HG02885 (cell line): ENCODE measurements at regions not wholly inside any gene's neighbourhood (a gene's known extent, or its start where the extent isn't known, plus 50 kb on each side); places are given as distances from the start of the nearest gene placed in this dataset.
"Not testable (repeated sequence)": the region's sequence is repeated elsewhere in the genome, so short reads cannot be mapped to it uniquely, and the experiment has no call there.

ENCODE experiments used
- ATAC-seq: cut with Tn5 transposase; IDR thresholded peaks from one replicate; pipeline ENCODE4 v1.9.1; 2021; ENCODE audit warnings: mild to moderate bottlenecking; ENCODE audit not compliant: unreplicated experiment, poor library complexity

- ATAC-seq: no peak
Observed at GRCh38 chr6:920512-920911, 227.6 kb upstream of the EXOC2 start.

- no peak for ATAC-seq
Observed at GRCh38 chr6:919500-919899, 226.6 kb upstream of the EXOC2 start.

- no peak for ATAC-seq
Observed at GRCh38 chr6:917939-918338, 225.0 kb upstream of the EXOC2 start.

- ATAC-seq: no peak
Observed at GRCh38 chr6:917296-917695, 224.4 kb upstream of the EXOC2 start.

GRCh38 chr6:916131-916530 is 223.2 kb upstream of the EXOC2 start:
- no peak for ATAC-seq

- ATAC-seq: no peak
Observed at GRCh38 chr6:912871-913835, 220.2 kb upstream of the EXOC2 start.

- no peak for ATAC-seq
Observed at GRCh38 chr6:907928-908327, 215.0 kb upstream of the EXOC2 start.

- ATAC-seq: no peak
Observed at GRCh38 chr6:906920-907319, 214.0 kb upstream of the EXOC2 start.

- ATAC-seq: no peak
Observed at GRCh38 chr6:905556-905955, 212.6 kb upstream of the EXOC2 start.

- no peak for ATAC-seq
Observed at GRCh38 chr6:904994-905393, 212.1 kb upstream of the EXOC2 start.

GRCh38 chr6:903761-904160 is 210.8 kb upstream of the EXOC2 start:
- no peak for ATAC-seq

- no peak for ATAC-seq
Observed at GRCh38 chr6:901696-902460, 208.9 kb upstream of the EXOC2 start.

- no peak for ATAC-seq
Observed at GRCh38 chr6:900716-901605, 208.0 kb upstream of the EXOC2 start.

- peak; percentile 48 for ATAC-seq
Observed at GRCh38 chr6:897528-898207, 204.7 kb upstream of the EXOC2 start.

- ATAC-seq: no peak
Observed at GRCh38 chr6:894274-894673, 201.3 kb upstream of the EXOC2 start.

GRCh38 chr6:890995-891394 is 198.1 kb upstream of the EXOC2 start:
- ATAC-seq: no peak

- no peak for ATAC-seq
Observed at GRCh38 chr6:890201-890600, 197.3 kb upstream of the EXOC2 start.

GRCh38 chr6:887583-888235 is 194.8 kb upstream of the EXOC2 start:
- ATAC-seq: no peak

- not testable (repeated sequence) for ATAC-seq
Observed at GRCh38 chr6:886116-886515, 193.2 kb upstream of the EXOC2 start.
